ENCODE measurements at regions not wholly inside any gene's neighbourhood (a gene's known extent, or its start where the extent isn't known, plus 50 kb on each side); places are given as distances from the start of the nearest gene placed in this dataset.

- TF ChIP-seq POLR2AphosphoS5 (IDR thresholded peaks at IDR 0.05), result no peak
- TF ChIP-seq POLR2A (IDR thresholded peaks at IDR 0.05), result no peak
Observed at GRCh38 chr3:127419182-127419581, 131.3 kb upstream of the PRR20G start.
